IMR-90 (cell line): ENCODE measurements at regions not wholly inside any gene's neighbourhood (a gene's known extent, or its start where the extent isn't known, plus 50 kb on each side); places are given as distances from the start of the nearest gene placed in this dataset.
"Not testable (repeated sequence)": the region's sequence is repeated elsewhere in the genome, so short reads cannot be mapped to it uniquely, and the experiment has no call there.

Source experiments
- ATAC-seq: fragments of 200-7000 bp; cut with Tn5 transposase; 2 replicates; pipeline ENCODE4 v1.9.1; 2020; ENCODE audit warnings: low read depth, mild to moderate bottlenecking, moderate library complexity
- BruUV-seq: library from RNA; stranded (reverse); fragments of 400-500 nt; replicated peaks from 2 replicates; lab custom pipeline; 2021; lab: Mats Ljungman, UMichigan
- CTCF ChIA-PET: fragments of 300-600 bp; formaldehyde crosslinking; extraction: SDS; loops from one replicate; lab custom pipeline; 2021; ENCODE audit warnings: antibody characterized with exemption; lab: Yijun Ruan, JAX
- POLR2A ChIA-PET: fragments of 300-600 bp; sonication (Branson Sonifier 250); formaldehyde crosslinking; loops from one replicate; lab custom pipeline; 2022; ENCODE audit warnings: antibody characterized with exemption; ENCODE audit not compliant: unreplicated experiment; lab: Charles Lee
- DNase-seq: peaks from one replicate; pipeline ENCODE4 v3.0.0; 2013
- H2AFZ ChIP-seq: replicated peaks from 2 replicates; pipeline ENCODE3; 2013; ENCODE audit warnings: low read length, mild to moderate bottlenecking; ENCODE audit not compliant: poor library complexity
- H2AK5ac ChIP-seq: 2 replicates; pipeline ENCODE4 v1.6.1; 2013; ENCODE audit warnings: low read depth, low read length, inconsistent platforms
- H2AK9ac ChIP-seq: replicated peaks from 2 replicates; pipeline ENCODE3; 2013; ENCODE audit warnings: mild to moderate bottlenecking, low read depth, low read length, moderate library complexity; ENCODE audit not compliant: poor library complexity
- H2BK120ac ChIP-seq: 2 replicates; pipeline ENCODE4 v1.6.1; 2013; ENCODE audit warnings: low read depth, low read length, inconsistent platforms
- H2BK15ac ChIP-seq: 3 replicates; pipeline ENCODE4 v1.6.1; 2013; ENCODE audit warnings: low read depth, low read length, inconsistent platforms
- H2BK20ac ChIP-seq: 2 replicates; pipeline ENCODE4 v1.6.1; 2013; ENCODE audit warnings: low read depth, mild to moderate bottlenecking, inconsistent platforms, low read length, moderate library complexity
- H2BK5ac ChIP-seq: 2 replicates; pipeline ENCODE4 v1.6.1; 2013; ENCODE audit warnings: mild to moderate bottlenecking, low read depth, low read length, inconsistent platforms; ENCODE audit not compliant: poor library complexity, severe bottlenecking
- H3K14ac ChIP-seq: replicated peaks from 2 replicates; pipeline ENCODE4 v1.6.1; 2013; ENCODE audit warnings: low read depth, low read length, inconsistent platforms
- H3K18ac ChIP-seq: 2 replicates; pipeline ENCODE4 v1.6.1; 2013; ENCODE audit warnings: low read depth, low read length, control low read depth
- H3K23ac ChIP-seq: 2 replicates; pipeline ENCODE4 v1.6.1; 2013; ENCODE audit warnings: low read depth, low read length, inconsistent platforms
- H3K27ac ChIP-seq: 2 replicates; pipeline ENCODE4 v1.5.1; 2013; ENCODE audit warnings: mild to moderate bottlenecking, control low read depth, low read length; ENCODE audit not compliant: insufficient read depth
- H3K27me3 ChIP-seq: 2 replicates; pipeline ENCODE4 v1.6.1; 2013; ENCODE audit warnings: low read length; ENCODE audit not compliant: control insufficient read depth, insufficient read depth
- H3K36me3 ChIP-seq: 2 replicates; pipeline ENCODE4 v1.6.1; 2013; ENCODE audit warnings: low read length, mixed read lengths; ENCODE audit not compliant: control insufficient read depth, insufficient read depth
- H3K4ac ChIP-seq: 2 replicates; pipeline ENCODE4 v1.6.1; 2013; ENCODE audit warnings: low read depth, low read length, inconsistent platforms
- H3K4me1 ChIP-seq: 2 replicates; pipeline ENCODE4 v1.6.1; 2013; ENCODE audit warnings: low read length, mixed read lengths; ENCODE audit not compliant: control insufficient read depth, insufficient read depth
- H3K4me2 ChIP-seq: 2 replicates; pipeline ENCODE4 v1.6.1; 2013; ENCODE audit warnings: low read depth, mild to moderate bottlenecking, control low read depth, low read length, moderate library complexity
- H3K4me3 ChIP-seq: 2 replicates; pipeline ENCODE4 v1.5.1; 2013; ENCODE audit warnings: low read depth, mild to moderate bottlenecking, control low read depth, low read length, moderate library complexity; ENCODE audit not compliant: insufficient read depth
- H3K56ac ChIP-seq: 2 replicates; pipeline ENCODE4 v1.6.1; 2013; ENCODE audit warnings: low read length, inconsistent platforms; ENCODE audit not compliant: insufficient read depth; ENCODE audit errors: extremely low read depth
- H3K79me1 ChIP-seq, 2 experiments: 2 replicates each; pipeline ENCODE4 v1.6.1; 2013; ENCODE audit warnings: low read length in 2 of 2, inconsistent platforms in 1 of 2, low read depth in 1 of 2
- H3K9ac ChIP-seq: 2 replicates; pipeline ENCODE4 v1.6.1; 2013; ENCODE audit warnings: low read depth, low read length, control low read depth
- H3K9me1 ChIP-seq: 2 replicates; pipeline ENCODE4 v1.6.1; 2013; ENCODE audit warnings: low read length, inconsistent platforms; ENCODE audit not compliant: insufficient read depth
- H3K9me3 ChIP-seq: 2 replicates; pipeline ENCODE4 v1.6.1; 2013; ENCODE audit warnings: low read length; ENCODE audit not compliant: control insufficient read depth, insufficient read depth
- H4K20me1 ChIP-seq: 2 replicates; pipeline ENCODE4 v1.6.1; 2013; ENCODE audit warnings: low read length, inconsistent platforms; ENCODE audit not compliant: insufficient read depth
- H4K5ac ChIP-seq: 2 replicates; pipeline ENCODE4 v1.6.1; 2013; ENCODE audit warnings: mild to moderate bottlenecking, low read depth, low read length, control low read depth
- H4K8ac ChIP-seq, 2 experiments: 2 replicates each; pipeline ENCODE4 v1.6.1; 2013; ENCODE audit warnings: low read depth in 2 of 2, low read length in 2 of 2, control low read depth in 1 of 2, inconsistent platforms in 1 of 2
- H4K91ac ChIP-seq: 2 replicates; pipeline ENCODE4 v1.6.1; 2013; ENCODE audit warnings: low read depth, low read length, inconsistent platforms; ENCODE audit not compliant: insufficient read depth
- CEBPB ChIP-seq: IDR thresholded peaks from 2 replicates; pipeline ENCODE4 v1.6.1; 2012; ENCODE audit warnings: low read depth, low read length, improper control_type of control experiment
- FOS ChIP-seq: fragments of 150-350 bp; IDR thresholded peaks from 2 replicates; pipeline ENCODE4 v1.6.1; 2016; ENCODE audit warnings: low read depth, low read length
- MAZ ChIP-seq: IDR thresholded peaks from 2 replicates; pipeline ENCODE4 v1.6.1; 2012; ENCODE audit warnings: low read depth, mild to moderate bottlenecking, low read length, improper control_type of control experiment, moderate library complexity, borderline replicate concordance
- MXI1 ChIP-seq: IDR thresholded peaks from 2 replicates; pipeline ENCODE4 v1.6.1; 2012; ENCODE audit warnings: low read depth, mild to moderate bottlenecking, low read length, moderate library complexity, borderline replicate concordance
- WGBS, 2 experiments: methylation state at CpG; one replicate each; pipeline versions ENCODE4 v1.1.5 to v1.1.7; 2013; ENCODE audit warnings: missing lambda C conversion rate in 2 of 2; ENCODE audit not compliant: insufficient read length in 1 of 2; ENCODE audit errors: extremely low coverage in 2 of 2; 5-methylcytosine and 5-hydroxymethylcytosine counted together
- dilution Hi-C: fragments of 300-500 bp; cut with HindIII; formaldehyde crosslinking; loops from one replicate; pipeline ENCODE4 v1.14.3; 2018; ENCODE audit warnings: low sequenced_read_pairs; ENCODE audit not compliant: unreplicated experiment
- in situ Hi-C: fragments of 300-500 bp; cut with MboI; formaldehyde crosslinking; loops from 3 replicates; pipeline ENCODE4 v1.14.3; 2019; ENCODE audit warnings: low sequenced_read_pairs, inconsistent platforms, mixed read lengths
- intact Hi-C: fragments of 100-400 bp; cut with micrococcal nuclease; formaldehyde crosslinking; loops from 2 replicates; pipeline ENCODE4 v1.10.0; 2022

DNA sequence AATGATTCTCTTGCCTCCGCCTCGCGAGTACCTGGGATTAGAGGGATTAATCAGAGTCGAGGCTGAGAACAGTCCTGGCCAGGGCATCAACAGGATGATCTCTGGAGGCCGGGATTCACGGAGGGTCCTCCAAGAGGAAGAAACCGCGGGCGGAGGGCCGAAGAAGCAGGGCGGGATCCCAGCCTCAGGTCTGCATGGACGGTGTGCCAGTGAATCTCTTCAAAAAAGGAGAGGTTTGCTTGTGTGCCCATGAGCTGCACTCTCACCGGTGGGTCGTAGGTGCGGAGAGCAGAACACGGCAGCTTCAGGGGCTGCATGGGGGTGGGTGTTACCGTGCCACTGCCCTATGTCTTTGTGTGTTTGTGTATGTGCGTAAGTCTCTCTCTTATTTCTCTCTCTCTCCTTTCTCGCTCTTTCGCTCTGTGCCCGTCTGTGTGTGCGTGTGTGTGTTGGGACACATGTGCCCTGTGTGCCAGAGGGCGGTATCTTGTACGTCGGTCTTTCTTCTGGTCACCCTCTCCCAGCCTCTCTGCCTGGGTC lies 768.2 kb upstream of the ALG10B start:
- Histone ChIP-seq H3K18ac (no peak overlapping the region), H3K9ac (no peak overlapping the region), H3K4ac (no peak overlapping the region), H2AK9ac (no peak overlapping the region), H3K27ac (no peak overlapping the region), H3K79me1 (no peaks in the 10 kb centered on the region), H4K5ac (no peak overlapping the region), H3K9me3 (peaks cover 34% of the 10 kb centered on the region), H3K4me2 (no peak overlapping the region), H2BK15ac (no peak overlapping the region), H3K4me1 (no peaks in the 10 kb centered on the region), H3K56ac (no peak overlapping the region), H3K27me3 (no peaks in the 10 kb centered on the region), H3K9me1 (no peaks in the 10 kb centered on the region), H2BK5ac (no peak overlapping the region), H2BK120ac (no peak overlapping the region), H4K20me1 (no peaks in the 10 kb centered on the region), H2AK5ac (no peak overlapping the region), H2BK20ac (no peak overlapping the region), H4K91ac (no peak overlapping the region), H4K8ac (no peak overlapping the region), H2AFZ (no peak overlapping the region), H3K14ac (no peak overlapping the region), H3K23ac (no peak overlapping the region), H3K36me3 (no peaks in the 10 kb centered on the region), H3K4me3 (no peak overlapping the region)
- intact Hi-C loops: no loop called here
- 79% methylated on average over 3 of the region's 25 CpGs; no CpG with 5 or more reads in 1 of the 2 experiments for WGBS, 2 experiments
- in situ Hi-C loops: no loop called here
- DNase-seq: no peak
- dilution Hi-C loops: no loop called here
- no TSS peak for BruUV-seq
- ChIA-PET CTCF (no interaction called here), POLR2A (no interaction called here)
- no peak for TF ChIP-seq MXI1
- no peak for TF ChIP-seq MAZ
- TF ChIP-seq CEBPB: no peak
- TF ChIP-seq FOS: no peak
- no peak for ATAC-seq

DNA sequence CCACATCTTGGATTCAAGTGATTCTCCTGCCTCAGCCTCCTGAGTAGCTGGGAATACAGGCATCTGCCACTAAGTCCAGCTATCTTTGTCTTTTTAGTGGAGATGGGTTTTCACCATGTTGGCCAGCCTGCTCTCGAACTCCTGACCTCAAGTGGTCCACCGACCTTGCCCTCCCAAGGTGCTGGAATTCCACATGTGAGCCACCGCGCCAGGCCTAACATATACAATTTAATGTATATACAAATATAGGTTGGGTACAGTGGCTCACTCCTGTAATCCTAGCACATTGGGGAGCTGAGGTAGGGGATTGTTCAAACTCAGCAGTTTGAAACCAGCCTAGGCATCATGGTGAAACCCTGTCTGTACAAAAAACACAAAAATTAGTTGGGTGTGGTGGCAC lies 759.6 kb upstream of the ALG10B start:
- H3K27me3 ChIP-seq, H4K91ac ChIP-seq, H3K4ac ChIP-seq, H4K8ac ChIP-seq, H3K18ac ChIP-seq, DNase-seq, BruUV-seq, in situ Hi-C loops, H3K56ac ChIP-seq, H3K36me3 ChIP-seq, H2AK5ac ChIP-seq, H3K9ac ChIP-seq, H3K9me1 ChIP-seq, H2BK5ac ChIP-seq, intact Hi-C loops, H2AFZ ChIP-seq, ATAC-seq, H2BK20ac ChIP-seq, H3K14ac ChIP-seq, H3K27ac ChIP-seq, H2AK9ac ChIP-seq, dilution Hi-C loops, H3K4me2 ChIP-seq, H2BK15ac ChIP-seq, POLR2A ChIA-PET, H3K9me3 ChIP-seq, H4K20me1 ChIP-seq, H2BK120ac ChIP-seq, H3K23ac ChIP-seq, H4K5ac ChIP-seq, H3K79me1 ChIP-seq, H3K4me3 ChIP-seq, CTCF ChIA-PET, H3K4me1 ChIP-seq: not testable (repeated sequence)
- WGBS, 2 experiments: no CpG with 5 or more reads among the region's 4 CpGs
